GM13976 (cell line): ENCODE measurements at regions not wholly inside any gene's neighbourhood (a gene's known extent, or its start where the extent isn't known, plus 50 kb on each side); places are given as distances from the start of the nearest gene placed in this dataset.

Source experiments
- DNase-seq: peaks from one replicate; pipeline ENCODE4 v3.0.0; 2012; ENCODE audit warnings: low spot score
- CTCF ChIP-seq: IDR thresholded peaks from 2 replicates; pipeline ENCODE4 v1.5.1; 2012; ENCODE audit warnings: borderline replicate concordance, mild to moderate bottlenecking; ENCODE audit not compliant: insufficient read depth; ENCODE audit errors: extremely low read depth, missing control alignments, control extremely low read depth
- in situ Hi-C: fragments of 300-500 bp; cut with MboI; formaldehyde crosslinking; loops from one replicate; pipeline ENCODE4 v1.12.0; 2022; ENCODE audit warnings: low sequenced_read_pairs, mixed read lengths, inconsistent platforms; ENCODE audit not compliant: unreplicated experiment

DNA sequence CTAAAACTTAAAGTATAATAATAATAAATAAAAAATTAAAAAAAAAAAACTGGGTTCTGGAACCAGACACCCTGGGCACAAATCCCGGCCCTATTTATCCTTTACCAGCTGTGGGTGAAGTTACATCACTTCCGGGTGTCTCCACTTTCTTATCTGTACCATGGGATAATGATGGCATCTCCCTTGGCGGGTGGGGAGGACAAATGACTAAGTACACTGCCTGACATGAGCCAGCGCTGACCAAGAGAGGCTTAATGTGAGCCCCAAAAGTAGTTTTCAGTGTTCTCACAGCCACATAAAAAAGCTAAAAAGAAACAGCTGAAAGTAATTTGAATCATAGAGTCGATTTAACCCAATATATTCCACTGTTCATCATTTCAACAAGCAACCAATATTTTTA lies 424.9 kb downstream of the SOX9 start:
- no peak for DNase-seq
- in situ Hi-C loops: loop anchor here (25.0 kb wide), 3 partner anchors 433 to 1783 kb away; partner anchors contain the start of gene SOX9

GRCh38 chr17:72553051-72553755 lies 432.4 kb downstream of the SOX9 start:
- TF ChIP-seq CTCF: no peak
- in situ Hi-C loops: loop anchor here (25.0 kb wide), 3 partner anchors 434 to 809 kb away; partner anchors contain the start of gene COG1
- no peak for DNase-seq

More for the DNA sequence above, 424.9 kb downstream of the SOX9 start:
- TF ChIP-seq CTCF: no peak

DNA sequence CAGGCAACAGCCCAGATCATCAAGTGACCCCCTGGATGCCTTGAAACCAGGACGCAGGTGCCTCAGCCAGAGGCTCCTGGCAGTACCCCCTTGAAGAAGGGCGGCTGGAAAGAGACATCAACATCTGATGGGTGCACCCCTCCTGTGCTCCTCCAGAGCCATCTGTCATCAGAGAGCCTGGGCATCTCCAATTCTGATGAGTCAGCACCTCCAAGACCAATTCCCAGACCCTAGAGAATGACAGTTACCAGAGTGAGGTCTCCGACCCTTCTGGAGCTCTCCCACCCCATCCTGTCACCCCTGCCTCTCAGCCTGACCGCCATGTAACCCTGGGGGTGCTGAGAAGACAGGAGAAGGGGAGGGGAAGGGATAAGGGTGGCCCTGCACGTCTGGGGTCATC lies 433.7 kb downstream of the SOX9 start:
- no peak for TF ChIP-seq CTCF
- no peak for DNase-seq
- in situ Hi-C loops: loop anchor here (25.0 kb wide), 3 partner anchors 433 to 808 kb away; partner anchors contain the start of gene COG1

DNA sequence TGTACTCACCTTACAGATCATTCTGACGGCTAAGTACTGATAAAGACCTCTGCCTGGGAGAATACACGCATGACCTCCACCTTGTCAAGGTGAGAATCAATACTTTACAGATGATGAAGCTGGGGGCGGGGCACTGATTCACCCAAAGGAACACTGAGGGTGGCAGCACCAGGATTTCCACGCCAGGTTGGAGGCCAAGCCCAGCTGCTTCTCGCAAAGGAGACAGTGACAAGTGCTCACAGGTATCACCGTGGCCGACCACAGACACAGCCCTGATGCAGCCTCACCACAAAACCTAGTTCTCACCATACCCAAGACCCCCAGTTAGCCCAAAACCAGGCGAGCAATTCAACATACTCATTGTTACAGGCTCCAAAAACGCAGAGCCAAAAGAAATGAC lies 434.2 kb downstream of the SOX9 start:
- DNase-seq: no peak
- no peak for TF ChIP-seq CTCF
- in situ Hi-C loops: loop anchor here (25.0 kb wide), 3 partner anchors 432 to 807 kb away; partner anchors contain the start of gene COG1

DNA sequence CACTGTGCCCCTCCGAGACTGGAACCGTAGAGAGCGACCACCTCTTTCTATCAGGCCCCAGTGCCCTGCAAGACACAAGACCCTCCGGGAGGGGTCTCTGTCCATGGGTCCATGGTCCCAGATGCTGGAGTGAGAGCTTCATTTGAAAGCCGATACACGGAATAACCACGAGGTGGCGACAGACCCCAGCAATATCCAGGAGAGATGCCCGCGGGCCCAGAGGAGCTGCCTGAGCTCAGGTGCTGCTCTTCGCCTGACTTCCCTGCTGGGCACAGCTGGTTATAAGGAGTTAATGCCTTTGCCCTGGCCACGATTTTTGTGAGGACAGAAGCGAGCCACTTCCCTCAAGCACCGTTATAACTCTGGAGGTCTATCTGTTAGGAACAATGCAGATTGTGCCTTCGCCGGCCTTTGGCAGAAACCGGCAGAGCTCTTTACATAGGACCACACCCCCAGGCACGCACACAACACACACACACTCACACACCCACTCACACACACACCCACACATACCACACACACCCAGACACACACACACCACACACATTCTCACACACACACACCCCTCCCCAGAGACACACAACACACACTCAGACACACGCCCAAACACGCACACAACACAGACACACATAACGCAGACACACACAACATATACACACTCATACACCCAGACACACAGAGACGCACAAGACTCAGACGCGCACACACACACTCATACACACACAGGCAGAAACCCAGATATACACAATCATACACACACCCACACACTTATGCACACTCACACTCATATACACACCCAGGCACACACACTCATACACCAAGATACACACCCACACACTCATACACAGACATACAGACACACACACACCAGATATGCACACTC lies 436.4 kb downstream of the SOX9 start:
- TF ChIP-seq CTCF: peak; percentile 73
- in situ Hi-C loops: loop anchor here (25.0 kb wide), 3 partner anchors 430 to 805 kb away; partner anchors contain the start of gene COG1
- DNase-seq: peak; percentile 86

DNA sequence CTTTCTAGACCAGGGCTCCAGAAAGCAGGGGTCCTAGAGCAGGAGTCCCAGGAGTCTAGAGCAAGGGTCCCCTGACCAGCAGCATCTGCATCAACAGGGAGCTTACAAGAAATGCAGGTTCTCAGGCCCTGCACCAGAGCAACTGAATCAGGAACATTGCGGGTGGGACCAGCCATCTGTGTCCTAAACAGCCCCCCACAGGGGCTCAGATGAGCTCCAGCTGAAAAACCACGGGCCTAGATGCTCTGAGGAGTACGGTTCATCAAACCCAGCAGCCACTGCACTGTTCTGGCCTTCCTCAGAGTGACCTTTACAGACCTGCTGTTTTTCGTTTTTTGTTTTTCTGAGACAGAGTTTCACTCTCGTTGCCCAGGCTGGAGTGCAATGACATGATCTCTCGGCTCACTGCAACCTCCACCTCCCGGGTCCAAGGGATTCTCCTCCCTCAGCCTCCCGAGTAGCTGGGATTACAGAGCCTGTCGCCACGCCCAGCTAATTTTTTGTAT lies 438.2 kb downstream of the SOX9 start:
- in situ Hi-C loops: loop anchor here (25.0 kb wide), 3 partner anchors 428 to 803 kb away; partner anchors contain the start of gene COG1
- no peak for DNase-seq
- TF ChIP-seq CTCF: no peak
